BE2C (cell line): ENCODE measurements at regions not wholly inside any gene's neighbourhood (a gene's known extent, or its start where the extent isn't known, plus 50 kb on each side); places are given as distances from the start of the nearest gene placed in this dataset.

Experiments
- DNase-seq: peaks from one replicate; pipeline ENCODE4 v3.0.0-alpha.2; 2020
- H3K27me3 ChIP-seq: fragments of 250-450 bp; sonication (Bioruptor Pico); 2 replicates; pipeline ENCODE4 v1.5.1; 2020; ENCODE audit warnings: mild to moderate bottlenecking
- H3K36me3 ChIP-seq: fragments of 250-450 bp; sonication (Bioruptor Pico); 2 replicates; pipeline ENCODE4 v1.5.1; 2020; ENCODE audit warnings: mild to moderate bottlenecking
- H3K4me1 ChIP-seq: fragments of 250-450 bp; sonication (Bioruptor Pico); 2 replicates; pipeline ENCODE4 v1.5.1; 2020
- H3K4me3 ChIP-seq: 2 replicates; pipeline ENCODE4 v1.5.1; 2011; ENCODE audit warnings: low read depth, low read length
- H3K9me3 ChIP-seq: fragments of 250-450 bp; sonication (Bioruptor Pico); 2 replicates; pipeline ENCODE4 v1.5.1; 2020
- TF ChIP-seq, protein P1 (sequence below): IDR thresholded peaks from 2 replicates; pipeline ENCODE4 v1.5.1; 2012; ENCODE audit warnings: mild to moderate bottlenecking, low read depth, low read length

DNA sequence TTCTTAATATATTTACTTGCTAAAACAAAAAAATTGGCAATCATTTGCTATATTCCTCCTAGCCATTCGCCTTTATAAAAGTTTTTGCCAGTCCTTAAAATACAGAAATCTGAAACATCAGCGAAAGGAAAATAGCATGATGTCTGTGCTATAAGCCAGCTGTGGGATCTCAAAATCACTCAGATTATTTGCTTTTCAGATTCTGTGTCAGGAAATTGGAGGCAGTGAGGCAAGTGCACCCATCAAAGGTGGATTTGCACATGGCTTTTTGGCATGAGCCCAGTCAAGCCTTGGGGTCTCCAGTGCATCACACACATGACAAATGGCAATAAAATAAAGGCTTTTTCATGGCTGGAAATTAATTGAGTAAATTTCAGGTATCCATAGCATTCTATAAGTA is 196.8 kb upstream of the DAPK1 start:
- DNase-seq, result no peak

DNA sequence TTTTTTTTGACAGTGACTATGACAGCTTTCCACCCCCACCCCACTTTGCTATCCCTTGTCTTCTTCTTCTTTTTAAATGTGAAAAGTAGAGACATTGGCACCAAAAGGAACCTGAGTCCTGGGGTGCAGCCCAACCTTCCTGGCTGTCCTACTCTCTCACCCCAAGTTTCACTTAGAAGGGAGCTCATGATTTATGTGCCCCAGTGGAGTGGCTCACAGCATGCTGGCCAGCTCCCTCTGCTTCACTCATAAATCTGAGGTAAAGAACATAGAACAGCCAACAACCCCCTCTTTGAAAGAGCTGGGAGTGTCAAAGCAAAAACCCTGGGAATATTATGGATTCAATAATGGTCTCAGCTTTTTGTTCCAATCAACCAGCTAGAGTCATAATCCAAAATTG is 196.3 kb upstream of the DAPK1 start:
- no peaks in the 10 kb centered on the region for H3K4me1 ChIP-seq
- H3K9me3 ChIP-seq, result no peaks in the 10 kb centered on the region
- no peaks in the 10 kb centered on the region for H3K36me3 ChIP-seq
- H3K4me3 ChIP-seq, result no peak overlapping the region
- TF ChIP-seq, protein P1, sequence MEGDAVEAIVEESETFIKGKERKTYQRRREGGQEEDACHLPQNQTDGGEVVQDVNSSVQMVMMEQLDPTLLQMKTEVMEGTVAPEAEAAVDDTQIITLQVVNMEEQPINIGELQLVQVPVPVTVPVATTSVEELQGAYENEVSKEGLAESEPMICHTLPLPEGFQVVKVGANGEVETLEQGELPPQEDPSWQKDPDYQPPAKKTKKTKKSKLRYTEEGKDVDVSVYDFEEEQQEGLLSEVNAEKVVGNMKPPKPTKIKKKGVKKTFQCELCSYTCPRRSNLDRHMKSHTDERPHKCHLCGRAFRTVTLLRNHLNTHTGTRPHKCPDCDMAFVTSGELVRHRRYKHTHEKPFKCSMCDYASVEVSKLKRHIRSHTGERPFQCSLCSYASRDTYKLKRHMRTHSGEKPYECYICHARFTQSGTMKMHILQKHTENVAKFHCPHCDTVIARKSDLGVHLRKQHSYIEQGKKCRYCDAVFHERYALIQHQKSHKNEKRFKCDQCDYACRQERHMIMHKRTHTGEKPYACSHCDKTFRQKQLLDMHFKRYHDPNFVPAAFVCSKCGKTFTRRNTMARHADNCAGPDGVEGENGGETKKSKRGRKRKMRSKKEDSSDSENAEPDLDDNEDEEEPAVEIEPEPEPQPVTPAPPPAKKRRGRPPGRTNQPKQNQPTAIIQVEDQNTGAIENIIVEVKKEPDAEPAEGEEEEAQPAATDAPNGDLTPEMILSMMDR, result no peak
- no peaks in the 10 kb centered on the region for H3K27me3 ChIP-seq
- DNase-seq, result no peak

More for the DNA sequence above, 196.8 kb upstream of the DAPK1 start:
- H3K9me3 ChIP-seq, result no peaks in the 10 kb centered on the region
- no peaks in the 10 kb centered on the region for H3K27me3 ChIP-seq
- no peak overlapping the region for H3K4me3 ChIP-seq
- TF ChIP-seq, protein P1, result no peak
- H3K4me1 ChIP-seq, result no peaks in the 10 kb centered on the region
- no peaks in the 10 kb centered on the region for H3K36me3 ChIP-seq

DNA sequence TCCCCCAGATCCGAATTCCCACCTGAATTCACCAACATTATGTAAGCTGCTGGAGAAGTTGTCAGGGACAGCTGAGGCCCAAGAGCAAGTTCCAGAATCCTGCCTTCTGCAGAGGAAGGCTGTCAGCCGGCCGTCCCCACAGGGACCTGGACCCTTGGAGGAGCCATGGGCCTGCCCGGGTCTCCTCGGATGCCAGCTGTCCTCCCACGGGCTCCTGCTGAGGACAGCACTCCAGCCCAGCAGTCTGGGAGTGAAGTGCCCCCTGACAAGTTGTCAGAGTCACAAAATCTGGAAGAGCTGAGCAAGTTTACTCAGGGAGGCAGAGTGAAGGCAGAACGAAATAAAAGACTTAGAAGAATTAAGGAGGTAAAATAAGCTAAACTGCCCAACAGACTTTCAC is 192.5 kb upstream of the DAPK1 start:
- Histone ChIP-seq H3K9me3 (no peaks in the 10 kb centered on the region), H3K4me1 (no peaks in the 10 kb centered on the region), H3K27me3 (no peaks in the 10 kb centered on the region), H3K4me3 (no peak overlapping the region), H3K36me3 (no peaks in the 10 kb centered on the region)
- TF ChIP-seq, protein P1, result no peak
- no peak for DNase-seq

DNA sequence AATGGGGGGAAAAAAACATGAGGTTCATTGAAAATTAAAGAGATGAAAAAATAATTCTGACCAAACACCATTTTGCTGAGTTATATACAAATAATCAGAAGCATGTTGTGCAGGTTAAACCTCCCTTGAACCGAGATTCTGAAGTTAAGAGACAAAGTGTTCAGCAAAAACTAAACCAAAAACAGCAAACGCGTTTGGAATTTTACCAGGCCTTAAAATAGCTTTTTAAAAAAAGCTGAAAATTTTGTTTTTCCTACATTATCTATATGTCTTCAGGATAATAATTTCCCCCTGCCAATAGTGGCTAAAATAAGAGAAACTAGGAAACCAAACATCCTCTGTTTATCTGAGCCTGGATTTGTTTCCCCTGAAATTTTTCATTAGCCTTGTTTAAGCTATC is 191.7 kb upstream of the DAPK1 start:
- Histone ChIP-seq H3K27me3 (no peaks in the 10 kb centered on the region), H3K36me3 (no peaks in the 10 kb centered on the region), H3K4me3 (no peak overlapping the region), H3K4me1 (no peaks in the 10 kb centered on the region), H3K9me3 (no peaks in the 10 kb centered on the region)
- DNase-seq, result no peak
- TF ChIP-seq, protein P1, result no peak

DNA sequence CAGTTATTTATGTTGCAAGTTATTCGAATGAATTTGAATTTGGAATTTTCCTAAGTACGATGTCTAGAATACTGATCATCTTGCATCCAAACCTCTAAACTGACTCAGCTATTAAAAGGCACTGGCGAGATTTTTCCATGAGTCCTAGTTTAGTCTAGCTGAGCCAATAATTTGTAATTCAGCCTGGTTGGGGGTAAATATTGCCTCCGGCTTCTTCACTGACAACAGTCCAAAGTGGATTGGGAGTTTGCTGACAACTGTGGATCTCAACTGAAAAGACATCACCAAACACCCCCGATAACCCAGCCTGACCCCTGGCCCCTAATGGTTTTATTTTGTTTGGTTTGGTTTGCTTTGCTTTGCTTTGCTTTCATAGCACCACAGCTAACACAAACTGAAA is 189.8 kb upstream of the DAPK1 start:
- Histone ChIP-seq H3K4me3 (no peak overlapping the region), H3K9me3 (no peaks in the 10 kb centered on the region), H3K36me3 (no peaks in the 10 kb centered on the region), H3K27me3 (no peaks in the 10 kb centered on the region), H3K4me1 (no peaks in the 10 kb centered on the region)
- DNase-seq, result no peak
- TF ChIP-seq, protein P1, result no peak

DNA sequence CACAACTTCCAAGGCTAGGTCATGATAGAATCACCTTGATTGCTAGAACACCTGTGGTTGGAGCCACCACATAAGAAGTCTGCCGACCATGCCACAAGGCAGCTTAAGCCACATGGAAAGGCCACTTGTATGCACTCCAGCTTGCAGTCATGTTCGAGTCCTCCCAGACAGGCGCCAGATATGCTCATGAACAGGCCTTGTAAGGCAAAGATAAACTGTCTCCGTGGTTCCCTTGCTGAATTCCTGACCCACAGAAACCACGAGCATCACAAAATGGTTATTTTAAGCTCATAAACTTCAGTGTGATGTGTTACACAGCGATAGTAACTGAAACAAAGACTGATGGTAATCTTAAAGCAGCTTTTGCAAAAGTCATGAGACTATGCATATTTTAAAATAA is 188.4 kb upstream of the DAPK1 start:
- H3K36me3 ChIP-seq, result no peaks in the 10 kb centered on the region
- no peaks in the 10 kb centered on the region for H3K4me1 ChIP-seq
- DNase-seq, result no peak
- TF ChIP-seq, protein P1, result no peak
- no peaks in the 10 kb centered on the region for H3K27me3 ChIP-seq
- no peaks in the 10 kb centered on the region for H3K9me3 ChIP-seq
- no peak overlapping the region for H3K4me3 ChIP-seq
